HepG2 (cell line): ENCODE measurements at regions not wholly inside any gene's neighbourhood (a gene's known extent, or its start where the extent isn't known, plus 50 kb on each side); places are given as distances from the start of the nearest gene placed in this dataset.

Experiments
- ATAC-seq: fragments of 200-7000 bp; cut with Tn5 transposase; 3 replicates; pipeline ENCODE4 v1.9.1; 2020; ENCODE audit warnings: mild to moderate bottlenecking, moderate library complexity
- BruUV-seq: library from RNA; stranded (reverse); fragments of 400-500 nt; replicated peaks from 2 replicates; lab custom pipeline; 2021; lab: Mats Ljungman, UMichigan
- CTCF ChIA-PET: fragments of 300-600 bp; formaldehyde crosslinking; extraction: SDS; loops from one replicate; lab custom pipeline; 2021; ENCODE audit warnings: low total read pairs, inconsistent platforms, low intra/inter-chr PET ratio; lab: Yijun Ruan, JAX
- POLR2A ChIA-PET: fragments of 350-600 bp; sonication (Branson Sonifier 250); formaldehyde crosslinking; loops from one replicate; lab custom pipeline; 2020; ENCODE audit warnings: antibody characterized with exemption, inconsistent platforms; lab: Yijun Ruan, JAX
- DNase-seq: peaks from one replicate; pipeline ENCODE4 v3.0.0-alpha.2; 2015; ENCODE audit warnings: low spot score
- FAIRE-seq: peaks from 3 replicates; lab custom pipeline; 2011; peaks lifted over from hg19 to GRCh38; lab: Jason Lieb, UNC
- H2AFZ ChIP-seq: one replicate; pipeline ENCODE4 v1.6.1; 2011; ENCODE audit warnings: low read length, inconsistent platforms
- H3K27ac ChIP-seq: fragments of 300-600 bp; 3 replicates; pipeline ENCODE4 v1.8.0; 2011; ENCODE audit warnings: mixed run types, mild to moderate bottlenecking, mixed read lengths, low read length, inconsistent platforms; ENCODE audit not compliant: insufficient read depth; ENCODE audit errors: extremely low read length
- H3K27me3 ChIP-seq, 2 experiments: fragments of 200-600 bp in 1 of 2; 2 replicates in 1 of 2; 3 replicates in 1 of 2; pipeline versions ENCODE4 v1.6.0 to v1.8.0; 2011; ENCODE audit warnings: low read length in 2 of 2, mild to moderate bottlenecking in 2 of 2, moderate library complexity in 2 of 2, inconsistent platforms in 1 of 2; ENCODE audit not compliant: insufficient read depth in 2 of 2, control insufficient read depth in 1 of 2
- H3K36me3 ChIP-seq, 2 experiments: fragments of 200-600 bp in 1 of 2; replicated peaks in 1 of 2; 2 replicates in 1 of 2; 3 replicates in 1 of 2; pipeline versions ENCODE4 v1.5.1 to v1.8.0; 2011; ENCODE audit warnings: low read length in 2 of 2, inconsistent platforms in 1 of 2; ENCODE audit not compliant: insufficient read depth in 2 of 2, control insufficient read depth in 1 of 2
- H3K4me1 ChIP-seq: 2 replicates; pipeline ENCODE4 v1.5.1; 2012; ENCODE audit warnings: low read length, inconsistent platforms; ENCODE audit not compliant: insufficient read depth
- H3K4me2 ChIP-seq: 2 replicates; pipeline ENCODE4 v1.6.0; 2011; ENCODE audit warnings: low read depth, low read length, inconsistent platforms
- H3K4me3 ChIP-seq, 3 experiments: fragments of 200-600 bp in 1 of 3; sonication (generic), shearing (Covaris generic) in 1 of 3; replicated peaks in 1 of 3; 2 replicates each; pipeline ENCODE4 v1.5.1; 2011 to 2016; ENCODE audit warnings: low read length in 3 of 3, inconsistent platforms in 2 of 3, low read depth in 2 of 3, mild to moderate bottlenecking in 2 of 3, control low read depth in 1 of 3, mixed read lengths in 1 of 3; ENCODE audit not compliant: insufficient read depth in 1 of 3
- H3K79me2 ChIP-seq: one replicate; pipeline ENCODE4 v1.6.1; 2011; ENCODE audit warnings: low read length, inconsistent platforms; ENCODE audit not compliant: insufficient read depth
- H3K9ac ChIP-seq: 2 replicates; pipeline ENCODE4 v1.6.0; 2011; ENCODE audit warnings: mild to moderate bottlenecking, low read depth, low read length, inconsistent platforms; ENCODE audit not compliant: insufficient read depth
- H3K9me3 ChIP-seq: 2 replicates; pipeline ENCODE4 v1.5.1; 2012; ENCODE audit warnings: mild to moderate bottlenecking, low read length
- H4K20me1 ChIP-seq: 2 replicates; pipeline ENCODE4 v1.6.0; 2011; ENCODE audit warnings: inconsistent platforms, mild to moderate bottlenecking, low read length, moderate library complexity; ENCODE audit not compliant: insufficient read depth
- DPF2 ChIP-seq: sonication (generic); formaldehyde crosslinking; IDR thresholded peaks from 2 replicates; pipeline ENCODE4 v1.4.0; 2020; ENCODE audit warnings: mild to moderate bottlenecking, low read depth, missing genetic modification reagents, borderline replicate concordance
- FOXA1 ChIP-seq, 2 experiments: fragments of 450-650 bp in 1 of 2; sonication (generic) in 1 of 2; formaldehyde crosslinking in 1 of 2; IDR thresholded peaks; 2 replicates each; pipeline versions ENCODE4 v1.4.0 to v1.6.1; 2016 to 2020; ENCODE audit warnings: missing genetic modification reagents in 1 of 2
- HIVEP1 ChIP-seq: sonication (generic); formaldehyde crosslinking; IDR thresholded peaks from 2 replicates; pipeline ENCODE4 v1.4.0; 2020; ENCODE audit warnings: mild to moderate bottlenecking, missing genetic modification reagents
- LRRFIP1 ChIP-seq: sonication (generic); formaldehyde crosslinking; conservative IDR thresholded peaks from 2 replicates; pipeline ENCODE4 v1.4.0; 2020; ENCODE audit warnings: missing genetic modification reagents
- MEIS1 ChIP-seq: sonication (generic); formaldehyde crosslinking; IDR thresholded peaks from 2 replicates; pipeline ENCODE4 v1.9.0; 2021; ENCODE audit warnings: mild to moderate bottlenecking, missing genetic modification reagents, moderate library complexity, borderline replicate concordance
- NCOR1 ChIP-seq: fragments of 200-600 bp; sonication (generic); IDR thresholded peaks from 2 replicates; pipeline ENCODE4 v1.7.0; 2017; ENCODE audit warnings: antibody characterized with exemption, low read length, borderline replicate concordance
- NRL ChIP-seq: sonication (generic); formaldehyde crosslinking; IDR thresholded peaks from 2 replicates; pipeline ENCODE4 v1.5.0; 2020; ENCODE audit warnings: missing genetic modification reagents, mild to moderate bottlenecking, moderate library complexity, borderline replicate concordance
- RBAK ChIP-seq: sonication (generic); formaldehyde crosslinking; IDR thresholded peaks from 2 replicates; pipeline ENCODE4 v1.5.1; 2020; ENCODE audit warnings: mild to moderate bottlenecking, missing genetic modification reagents
- ZNF235 ChIP-seq: sonication (generic); formaldehyde crosslinking; IDR thresholded peaks from 2 replicates; pipeline ENCODE4 v1.8.1; 2023; ENCODE audit warnings: mild to moderate bottlenecking, missing genetic modification reagents, borderline replicate concordance
- ZNF704 ChIP-seq: sonication (generic); formaldehyde crosslinking; IDR thresholded peaks from 2 replicates; pipeline ENCODE4 v1.8.1; 2023; ENCODE audit warnings: mild to moderate bottlenecking, inconsistent platforms, moderate library complexity, missing genetic modification reagents, borderline replicate concordance
- WGBS: methylation state at CpG from one replicate; pipeline ENCODE4 v1.1.6; 2017; ENCODE audit warnings: low lambda C conversion rate; 5-methylcytosine and 5-hydroxymethylcytosine counted together
- in situ Hi-C: cut with HindIII; loops from 2 replicates; pipeline ENCODE4 v1.10.0; 2017; ENCODE audit warnings: low pct_unique_long_range_greater_than_20kb; ENCODE audit not compliant: extremely low pct_ligation_motif_present
- intact Hi-C: fragments of 100-400 bp; cut with micrococcal nuclease; formaldehyde crosslinking; loops from one replicate; pipeline ENCODE4 v1.10.0; 2022; ENCODE audit not compliant: unreplicated experiment

- DNase-seq = no peak
- Histone ChIP-seq H3K4me2 (no peak overlapping the region), H3K4me3 (no peak overlapping the region), H3K9me3 (no peaks in the 10 kb centered on the region), H3K4me1 (no peaks in the 10 kb centered on the region), H4K20me1 (no peaks in the 10 kb centered on the region), H3K36me3 (no peaks in the 10 kb centered on the region), H3K27ac (no peak overlapping the region), H3K9ac (no peak overlapping the region), H2AFZ (no peak overlapping the region), H3K79me2 (no peaks in the 10 kb centered on the region), H3K27me3 (peaks cover 0 to 4% of the 10 kb centered on the region in 2 experiments; a peak in 1 of 5 replicates)
- intact Hi-C loops (no loop called here), in situ Hi-C loops (no loop called here)
- ChIA-PET CTCF (no interaction called here), POLR2A (no interaction called here)
- peak; percentile 35; the same call in 2 of the 3 replicates for ATAC-seq
- FAIRE-seq = no peak
- no TSS peak for BruUV-seq
- TF ChIP-seq ZNF235 (CRISPR knock-in tag) (no peak), MEIS1 (no peak), FOXA1 (IDR thresholded peaks at IDR 0.05) (no peak), FOXA1 (CRISPR knock-in tag; IDR thresholded peaks at IDR 0.05) (no peak), RBAK (CRISPR knock-in tag) (no peak), HIVEP1 (CRISPR knock-in tag) (no peak), NCOR1 (no peak), NRL (CRISPR knock-in tag) (no peak), ZNF704 (CRISPR knock-in tag) (no peak), LRRFIP1 (CRISPR knock-in tag) (no peak), DPF2 (CRISPR knock-in tag) (no peak)
- 0% methylated on average over 6 of the region's 6 CpGs for WGBS
These were observed 62.6 kb downstream of the EN1 start for GRCh38 chr2:118784860-118785259.
